WTC11 (cell line): ENCODE measurements at regions not wholly inside any gene's neighbourhood (a gene's known extent, or its start where the extent isn't known, plus 50 kb on each side); places are given as distances from the start of the nearest gene placed in this dataset.

Experiments
- ATAC-seq: fragments of 200-7000 bp; cut with Tn5 transposase; 2 replicates; pipeline ENCODE4 v1.10.0; 2021; ENCODE audit warnings: mild to moderate bottlenecking, moderate library complexity
- CTCF ChIA-PET: fragments of 300-600 bp; sonication (Branson Sonifier 250); formaldehyde crosslinking; loops from one replicate; lab custom pipeline; 2021; ENCODE audit warnings: antibody characterized with exemption; lab: Charles Lee
- POLR2A ChIA-PET: fragments of 350-600 bp; sonication (Branson Sonifier 250); formaldehyde crosslinking; loops from one replicate; lab custom pipeline; 2021; ENCODE audit warnings: antibody characterized with exemption; lab: Charles Lee
- DNase-seq: peaks from one replicate; pipeline ENCODE4 v3.0.0; 2021; ENCODE audit warnings: low spot score
- H3K27ac Mint-ChIP-seq: 2 replicates; pipeline ENCODE4 v1.8.0; 2021; ENCODE audit warnings: mixed read lengths
- H3K27me3 Mint-ChIP-seq: 2 replicates; pipeline ENCODE4 v1.8.0; 2021; ENCODE audit warnings: low read depth, mild to moderate bottlenecking, moderate library complexity, mixed read lengths
- H3K36me3 Mint-ChIP-seq: 2 replicates; pipeline ENCODE4 v1.8.0; 2021; ENCODE audit warnings: mixed read lengths
- H3K4me1 Mint-ChIP-seq: 2 replicates; pipeline ENCODE4 v1.8.0; 2022; ENCODE audit warnings: mixed read lengths
- H3K4me3 Mint-ChIP-seq: 2 replicates; pipeline ENCODE4 v1.8.0; 2021; ENCODE audit warnings: mild to moderate bottlenecking, moderate library complexity, mixed read lengths
- H3K9me3 Mint-ChIP-seq: 2 replicates; pipeline ENCODE4 v1.8.0; 2021; ENCODE audit warnings: mixed read lengths
- CREM ChIP-seq: sonication (generic); formaldehyde crosslinking; IDR thresholded peaks from 2 replicates; pipeline ENCODE4 v1.8.1; 2022; ENCODE audit warnings: mild to moderate bottlenecking, missing genetic modification reagents, moderate library complexity
- ESRRA ChIP-seq: sonication (generic); formaldehyde crosslinking; IDR thresholded peaks from 2 replicates; pipeline ENCODE4 v1.8.1; 2022; ENCODE audit warnings: mild to moderate bottlenecking, missing genetic modification reagents, borderline replicate concordance
- ETV6 ChIP-seq: sonication (generic); formaldehyde crosslinking; IDR thresholded peaks from 2 replicates; pipeline ENCODE4 v1.8.1; 2022; ENCODE audit warnings: mild to moderate bottlenecking, missing genetic modification reagents
- NR1H2 ChIP-seq: sonication (generic); formaldehyde crosslinking; IDR thresholded peaks from 2 replicates; pipeline ENCODE4 v1.9.0; 2021; ENCODE audit warnings: mild to moderate bottlenecking, moderate library complexity, missing genetic modification reagents
- NR2C2 ChIP-seq: sonication (generic); formaldehyde crosslinking; IDR thresholded peaks from 2 replicates; pipeline ENCODE4 v1.8.0; 2022; ENCODE audit warnings: mild to moderate bottlenecking, missing genetic modification reagents
- TCF7 ChIP-seq: sonication (generic); formaldehyde crosslinking; IDR thresholded peaks from 2 replicates; pipeline ENCODE4 v1.8.0; 2022; ENCODE audit warnings: mild to moderate bottlenecking, low read depth, missing genetic modification reagents, moderate library complexity
- ZBTB21 ChIP-seq: sonication (generic); formaldehyde crosslinking; IDR thresholded peaks from 2 replicates; pipeline ENCODE4 v1.8.1; 2023; ENCODE audit warnings: mild to moderate bottlenecking, missing genetic modification reagents, borderline replicate concordance
- TF ChIP-seq, protein P1 (sequence below): sonication (generic); formaldehyde crosslinking; IDR thresholded peaks from 2 replicates; pipeline ENCODE4 v1.8.1; 2023; ENCODE audit warnings: mild to moderate bottlenecking, missing genetic modification reagents, borderline replicate concordance
- TF ChIP-seq, protein P2 (sequence below): fragments of 250-450 bp; sonication (Bioruptor Pico); IDR thresholded peaks from 2 replicates; pipeline ENCODE4 v1.9.0; 2021; ENCODE audit warnings: mild to moderate bottlenecking
- TF ChIP-seq, protein P3 (sequence below): sonication (generic); formaldehyde crosslinking; IDR thresholded peaks from 2 replicates; pipeline ENCODE4 v1.8.1; 2022; ENCODE audit warnings: missing genetic modification reagents, borderline replicate concordance
- TF ChIP-seq, protein P4 (sequence below): sonication (generic); formaldehyde crosslinking; IDR thresholded peaks from 2 replicates; pipeline ENCODE4 v1.8.0; 2023; ENCODE audit warnings: mild to moderate bottlenecking, missing genetic modification reagents
- TF ChIP-seq, protein P5 (sequence below): fragments of 250-450 bp; sonication (Bioruptor Pico); IDR thresholded peaks from 2 replicates; pipeline ENCODE4 v1.9.0; 2021; ENCODE audit warnings: mild to moderate bottlenecking
- TF ChIP-seq, protein P6 (sequence below): fragments of 250-450 bp; sonication (Bioruptor Pico); conservative IDR thresholded peaks from 2 replicates; pipeline ENCODE4 v1.9.0; 2021; ENCODE audit warnings: mild to moderate bottlenecking
- TF ChIP-seq, protein P7 (sequence below): sonication (generic); formaldehyde crosslinking; IDR thresholded peaks from 2 replicates; pipeline ENCODE4 v1.8.0; 2022; ENCODE audit warnings: mild to moderate bottlenecking, missing genetic modification reagents
- TF ChIP-seq, protein P8 (sequence below): sonication (generic); formaldehyde crosslinking; IDR thresholded peaks from 2 replicates; pipeline ENCODE4 v1.8.0; 2022; ENCODE audit warnings: missing genetic modification reagents

DNA sequence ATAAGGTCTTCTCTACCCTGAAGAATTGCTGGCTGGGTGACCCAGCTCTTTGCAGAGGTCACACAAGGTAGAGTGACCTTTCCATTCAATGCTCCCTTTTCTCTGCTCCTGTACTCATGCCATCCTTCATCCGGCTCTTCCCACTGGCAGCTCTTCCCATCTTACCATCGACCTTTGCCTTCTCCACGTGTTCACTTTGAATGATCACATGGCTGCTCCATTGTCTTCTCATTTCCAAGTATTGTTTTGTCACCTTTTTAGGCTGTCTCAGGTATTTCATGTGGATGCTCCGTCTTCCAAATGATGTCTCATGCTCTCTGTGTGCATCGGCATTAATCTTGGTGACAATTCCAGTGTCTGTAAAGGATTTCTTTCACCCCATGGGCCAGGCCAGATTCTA lies 76.6 kb upstream of the ONECUT1 start (continued):
- TF ChIP-seq, protein P1, sequence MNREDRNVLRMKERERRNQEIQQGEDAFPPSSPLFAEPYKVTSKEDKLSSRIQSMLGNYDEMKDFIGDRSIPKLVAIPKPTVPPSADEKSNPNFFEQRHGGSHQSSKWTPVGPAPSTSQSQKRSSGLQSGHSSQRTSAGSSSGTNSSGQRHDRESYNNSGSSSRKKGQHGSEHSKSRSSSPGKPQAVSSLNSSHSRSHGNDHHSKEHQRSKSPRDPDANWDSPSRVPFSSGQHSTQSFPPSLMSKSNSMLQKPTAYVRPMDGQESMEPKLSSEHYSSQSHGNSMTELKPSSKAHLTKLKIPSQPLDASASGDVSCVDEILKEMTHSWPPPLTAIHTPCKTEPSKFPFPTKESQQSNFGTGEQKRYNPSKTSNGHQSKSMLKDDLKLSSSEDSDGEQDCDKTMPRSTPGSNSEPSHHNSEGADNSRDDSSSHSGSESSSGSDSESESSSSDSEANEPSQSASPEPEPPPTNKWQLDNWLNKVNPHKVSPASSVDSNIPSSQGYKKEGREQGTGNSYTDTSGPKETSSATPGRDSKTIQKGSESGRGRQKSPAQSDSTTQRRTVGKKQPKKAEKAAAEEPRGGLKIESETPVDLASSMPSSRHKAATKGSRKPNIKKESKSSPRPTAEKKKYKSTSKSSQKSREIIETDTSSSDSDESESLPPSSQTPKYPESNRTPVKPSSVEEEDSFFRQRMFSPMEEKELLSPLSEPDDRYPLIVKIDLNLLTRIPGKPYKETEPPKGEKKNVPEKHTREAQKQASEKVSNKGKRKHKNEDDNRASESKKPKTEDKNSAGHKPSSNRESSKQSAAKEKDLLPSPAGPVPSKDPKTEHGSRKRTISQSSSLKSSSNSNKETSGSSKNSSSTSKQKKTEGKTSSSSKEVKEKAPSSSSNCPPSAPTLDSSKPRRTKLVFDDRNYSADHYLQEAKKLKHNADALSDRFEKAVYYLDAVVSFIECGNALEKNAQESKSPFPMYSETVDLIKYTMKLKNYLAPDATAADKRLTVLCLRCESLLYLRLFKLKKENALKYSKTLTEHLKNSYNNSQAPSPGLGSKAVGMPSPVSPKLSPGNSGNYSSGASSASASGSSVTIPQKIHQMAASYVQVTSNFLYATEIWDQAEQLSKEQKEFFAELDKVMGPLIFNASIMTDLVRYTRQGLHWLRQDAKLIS (CRISPR knock-in tag) = no peak
- no peak for TF ChIP-seq ETV6 (CRISPR knock-in tag)
- TF ChIP-seq, protein P2, sequence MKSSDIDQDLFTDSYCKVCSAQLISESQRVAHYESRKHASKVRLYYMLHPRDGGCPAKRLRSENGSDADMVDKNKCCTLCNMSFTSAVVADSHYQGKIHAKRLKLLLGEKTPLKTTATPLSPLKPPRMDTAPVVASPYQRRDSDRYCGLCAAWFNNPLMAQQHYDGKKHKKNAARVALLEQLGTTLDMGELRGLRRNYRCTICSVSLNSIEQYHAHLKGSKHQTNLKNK = no peak
- no peak for TF ChIP-seq NR2C2 (CRISPR knock-in tag)
- TF ChIP-seq, protein P3, sequence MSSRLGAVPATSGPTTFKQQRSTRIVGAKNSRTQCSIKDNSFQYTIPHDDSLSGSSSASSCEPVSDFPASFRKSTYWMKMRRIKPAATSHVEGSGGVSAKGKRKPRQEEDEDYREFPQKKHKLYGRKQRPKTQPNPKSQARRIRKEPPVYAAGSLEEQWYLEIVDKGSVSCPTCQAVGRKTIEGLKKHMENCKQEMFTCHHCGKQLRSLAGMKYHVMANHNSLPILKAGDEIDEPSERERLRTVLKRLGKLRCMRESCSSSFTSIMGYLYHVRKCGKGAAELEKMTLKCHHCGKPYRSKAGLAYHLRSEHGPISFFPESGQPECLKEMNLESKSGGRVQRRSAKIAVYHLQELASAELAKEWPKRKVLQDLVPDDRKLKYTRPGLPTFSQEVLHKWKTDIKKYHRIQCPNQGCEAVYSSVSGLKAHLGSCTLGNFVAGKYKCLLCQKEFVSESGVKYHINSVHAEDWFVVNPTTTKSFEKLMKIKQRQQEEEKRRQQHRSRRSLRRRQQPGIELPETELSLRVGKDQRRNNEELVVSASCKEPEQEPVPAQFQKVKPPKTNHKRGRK (CRISPR knock-in tag) = no peak
- TF ChIP-seq ZBTB21 (CRISPR knock-in tag) = no peak
- TF ChIP-seq, protein P4, sequence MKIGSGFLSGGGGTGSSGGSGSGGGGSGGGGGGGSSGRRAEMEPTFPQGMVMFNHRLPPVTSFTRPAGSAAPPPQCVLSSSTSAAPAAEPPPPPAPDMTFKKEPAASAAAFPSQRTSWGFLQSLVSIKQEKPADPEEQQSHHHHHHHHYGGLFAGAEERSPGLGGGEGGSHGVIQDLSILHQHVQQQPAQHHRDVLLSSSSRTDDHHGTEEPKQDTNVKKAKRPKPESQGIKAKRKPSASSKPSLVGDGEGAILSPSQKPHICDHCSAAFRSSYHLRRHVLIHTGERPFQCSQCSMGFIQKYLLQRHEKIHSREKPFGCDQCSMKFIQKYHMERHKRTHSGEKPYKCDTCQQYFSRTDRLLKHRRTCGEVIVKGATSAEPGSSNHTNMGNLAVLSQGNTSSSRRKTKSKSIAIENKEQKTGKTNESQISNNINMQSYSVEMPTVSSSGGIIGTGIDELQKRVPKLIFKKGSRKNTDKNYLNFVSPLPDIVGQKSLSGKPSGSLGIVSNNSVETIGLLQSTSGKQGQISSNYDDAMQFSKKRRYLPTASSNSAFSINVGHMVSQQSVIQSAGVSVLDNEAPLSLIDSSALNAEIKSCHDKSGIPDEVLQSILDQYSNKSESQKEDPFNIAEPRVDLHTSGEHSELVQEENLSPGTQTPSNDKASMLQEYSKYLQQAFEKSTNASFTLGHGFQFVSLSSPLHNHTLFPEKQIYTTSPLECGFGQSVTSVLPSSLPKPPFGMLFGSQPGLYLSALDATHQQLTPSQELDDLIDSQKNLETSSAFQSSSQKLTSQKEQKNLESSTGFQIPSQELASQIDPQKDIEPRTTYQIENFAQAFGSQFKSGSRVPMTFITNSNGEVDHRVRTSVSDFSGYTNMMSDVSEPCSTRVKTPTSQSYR = no peak
- TF ChIP-seq, protein P5, sequence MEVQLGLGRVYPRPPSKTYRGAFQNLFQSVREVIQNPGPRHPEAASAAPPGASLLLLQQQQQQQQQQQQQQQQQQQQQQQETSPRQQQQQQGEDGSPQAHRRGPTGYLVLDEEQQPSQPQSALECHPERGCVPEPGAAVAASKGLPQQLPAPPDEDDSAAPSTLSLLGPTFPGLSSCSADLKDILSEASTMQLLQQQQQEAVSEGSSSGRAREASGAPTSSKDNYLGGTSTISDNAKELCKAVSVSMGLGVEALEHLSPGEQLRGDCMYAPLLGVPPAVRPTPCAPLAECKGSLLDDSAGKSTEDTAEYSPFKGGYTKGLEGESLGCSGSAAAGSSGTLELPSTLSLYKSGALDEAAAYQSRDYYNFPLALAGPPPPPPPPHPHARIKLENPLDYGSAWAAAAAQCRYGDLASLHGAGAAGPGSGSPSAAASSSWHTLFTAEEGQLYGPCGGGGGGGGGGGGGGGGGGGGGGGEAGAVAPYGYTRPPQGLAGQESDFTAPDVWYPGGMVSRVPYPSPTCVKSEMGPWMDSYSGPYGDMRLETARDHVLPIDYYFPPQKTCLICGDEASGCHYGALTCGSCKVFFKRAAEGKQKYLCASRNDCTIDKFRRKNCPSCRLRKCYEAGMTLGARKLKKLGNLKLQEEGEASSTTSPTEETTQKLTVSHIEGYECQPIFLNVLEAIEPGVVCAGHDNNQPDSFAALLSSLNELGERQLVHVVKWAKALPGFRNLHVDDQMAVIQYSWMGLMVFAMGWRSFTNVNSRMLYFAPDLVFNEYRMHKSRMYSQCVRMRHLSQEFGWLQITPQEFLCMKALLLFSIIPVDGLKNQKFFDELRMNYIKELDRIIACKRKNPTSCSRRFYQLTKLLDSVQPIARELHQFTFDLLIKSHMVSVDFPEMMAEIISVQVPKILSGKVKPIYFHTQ (CRISPR knock-in tag) = no peak

DNA sequence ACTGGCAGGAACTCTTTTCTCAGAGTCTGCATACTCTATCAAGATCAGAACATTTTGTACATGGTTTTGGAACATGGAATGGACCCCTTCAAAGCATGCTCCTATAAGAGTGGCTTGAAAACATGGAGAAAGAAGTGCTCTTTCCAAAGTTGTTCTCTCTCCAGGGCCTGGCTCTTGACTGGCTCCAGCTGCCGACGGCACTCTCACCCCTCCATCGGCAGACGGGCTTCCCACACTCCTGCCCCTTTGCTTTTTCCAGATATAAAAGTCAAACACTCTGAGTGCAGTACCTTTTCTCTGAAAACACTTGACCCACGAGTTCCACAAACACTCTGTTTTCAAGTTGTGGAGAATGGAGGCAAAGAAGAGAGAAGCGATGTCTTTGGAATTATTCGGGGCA lies 72.5 kb upstream of the ONECUT1 start:
- POLR2A ChIA-PET = no interaction called here
- Mint-ChIP-seq H3K4me3 (no peak overlapping the region), H3K36me3 (peaks cover 5% of the 10 kb centered on the region), H3K27me3 (peaks cover 16% of the 10 kb centered on the region), H3K27ac (no peak overlapping the region), H3K9me3 (peaks cover 11% of the 10 kb centered on the region), H3K4me1 (peaks cover 8% of the 10 kb centered on the region)
- DNase-seq (no peak), ATAC-seq (no peak; the same call in 1 of the 2 replicates)
- TF ChIP-seq, protein P6, sequence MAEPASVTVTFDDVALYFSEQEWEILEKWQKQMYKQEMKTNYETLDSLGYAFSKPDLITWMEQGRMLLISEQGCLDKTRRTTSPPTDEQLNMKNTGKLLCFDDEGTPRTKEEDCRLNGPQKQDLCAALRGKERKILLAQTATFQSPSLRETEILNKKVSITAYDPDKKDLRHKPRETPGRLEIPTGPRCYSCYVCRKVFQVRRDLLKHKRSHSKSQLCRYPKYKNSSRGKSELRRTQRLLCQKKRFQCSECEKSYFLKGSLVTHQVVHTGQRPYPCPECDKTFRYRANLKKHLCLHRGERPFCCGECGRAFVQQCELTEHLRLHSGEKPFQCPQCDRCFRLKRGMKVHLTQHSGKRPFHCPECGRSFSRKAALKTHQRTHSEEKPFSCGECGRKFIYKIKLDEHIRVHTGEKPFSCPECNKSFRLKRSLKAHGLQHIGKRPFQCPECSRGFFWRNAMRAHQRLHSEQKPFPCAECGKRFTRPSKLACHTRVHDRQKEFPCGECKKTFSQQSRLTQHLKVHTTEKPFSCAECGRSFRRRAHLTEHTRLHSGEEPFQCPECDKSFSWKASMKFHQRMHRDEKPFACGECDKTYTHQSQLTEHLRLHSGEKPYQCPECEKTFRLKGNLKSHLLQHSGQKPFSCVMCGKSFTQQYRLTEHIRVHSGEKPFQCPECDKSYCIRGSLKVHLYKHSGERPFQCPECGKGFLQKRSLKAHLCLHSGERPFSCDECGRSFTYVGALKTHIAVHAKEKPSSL (CRISPR knock-in tag) = no peak
- TF ChIP-seq CREM (CRISPR knock-in tag) (no peak), NR1H2 (CRISPR knock-in tag) (no peak), ESRRA (no peak), TCF7 (no peak)
- TF ChIP-seq, protein P7, sequence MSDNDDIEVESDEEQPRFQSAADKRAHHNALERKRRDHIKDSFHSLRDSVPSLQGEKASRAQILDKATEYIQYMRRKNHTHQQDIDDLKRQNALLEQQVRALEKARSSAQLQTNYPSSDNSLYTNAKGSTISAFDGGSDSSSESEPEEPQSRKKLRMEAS (CRISPR knock-in tag) = no peak
- TF ChIP-seq, protein P8, sequence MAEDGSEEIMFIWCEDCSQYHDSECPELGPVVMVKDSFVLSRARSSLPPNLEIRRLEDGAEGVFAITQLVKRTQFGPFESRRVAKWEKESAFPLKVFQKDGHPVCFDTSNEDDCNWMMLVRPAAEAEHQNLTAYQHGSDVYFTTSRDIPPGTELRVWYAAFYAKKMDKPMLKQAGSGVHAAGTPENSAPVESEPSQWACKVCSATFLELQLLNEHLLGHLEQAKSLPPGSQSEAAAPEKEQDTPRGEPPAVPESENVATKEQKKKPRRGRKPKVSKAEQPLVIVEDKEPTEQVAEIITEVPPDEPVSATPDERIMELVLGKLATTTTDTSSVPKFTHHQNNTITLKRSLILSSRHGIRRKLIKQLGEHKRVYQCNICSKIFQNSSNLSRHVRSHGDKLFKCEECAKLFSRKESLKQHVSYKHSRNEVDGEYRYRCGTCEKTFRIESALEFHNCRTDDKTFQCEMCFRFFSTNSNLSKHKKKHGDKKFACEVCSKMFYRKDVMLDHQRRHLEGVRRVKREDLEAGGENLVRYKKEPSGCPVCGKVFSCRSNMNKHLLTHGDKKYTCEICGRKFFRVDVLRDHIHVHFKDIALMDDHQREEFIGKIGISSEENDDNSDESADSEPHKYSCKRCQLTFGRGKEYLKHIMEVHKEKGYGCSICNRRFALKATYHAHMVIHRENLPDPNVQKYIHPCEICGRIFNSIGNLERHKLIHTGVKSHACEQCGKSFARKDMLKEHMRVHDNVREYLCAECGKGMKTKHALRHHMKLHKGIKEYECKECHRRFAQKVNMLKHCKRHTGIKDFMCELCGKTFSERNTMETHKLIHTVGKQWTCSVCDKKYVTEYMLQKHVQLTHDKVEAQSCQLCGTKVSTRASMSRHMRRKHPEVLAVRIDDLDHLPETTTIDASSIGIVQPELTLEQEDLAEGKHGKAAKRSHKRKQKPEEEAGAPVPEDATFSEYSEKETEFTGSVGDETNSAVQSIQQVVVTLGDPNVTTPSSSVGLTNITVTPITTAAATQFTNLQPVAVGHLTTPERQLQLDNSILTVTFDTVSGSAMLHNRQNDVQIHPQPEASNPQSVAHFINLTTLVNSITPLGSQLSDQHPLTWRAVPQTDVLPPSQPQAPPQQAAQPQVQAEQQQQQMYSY (CRISPR knock-in tag) = no peak
- CTCF ChIA-PET = interaction anchor here (0.6 to 1.4 kb wide), 3 partner anchors 13 to 334 kb away, joined by 3 to 5 read pairs (median 3); no protein-coding TSS in a partner anchor
